ENCODE measurements at regions not wholly inside any gene's neighbourhood (a gene's known extent, or its start where the extent isn't known, plus 50 kb on each side); places are given as distances from the start of the nearest gene placed in this dataset.

DNA sequence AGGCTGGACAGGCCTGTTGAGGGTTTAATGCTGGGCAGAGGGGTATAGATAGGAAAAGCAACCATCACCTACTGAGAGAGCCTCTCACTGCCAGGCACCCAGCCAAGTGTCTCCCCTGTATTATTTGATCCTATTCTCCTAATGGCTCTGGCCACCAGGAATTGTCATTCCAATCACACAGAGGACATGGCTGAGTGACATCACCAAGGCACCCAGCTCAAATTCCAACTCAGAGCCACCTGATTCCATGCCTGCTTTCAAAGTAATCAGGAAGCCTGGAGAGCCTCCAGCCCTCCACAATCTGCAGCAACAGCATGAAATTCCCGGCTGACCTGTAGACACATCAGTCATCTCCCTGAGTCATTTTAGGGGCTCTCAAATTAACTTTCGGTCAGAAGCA, 368.9 kb upstream of the C16orf82 start:
- H3K9me2 ChIP-seq (ENCODE audit: insufficient read depth), result no peaks in the 10 kb centered on the region
- H3K4me2 ChIP-seq (ENCODE audit: unreplicated experiment), result no peak overlapping the region
- no peak overlapping the region for H3K27ac ChIP-seq
- TF ChIP-seq EZH2phosphoT487 (IDR thresholded peaks at IDR 0.05; ENCODE audit: insufficient read depth, low read depth) (no peak), EZH2 (IDR thresholded peaks at IDR 0.05; ENCODE audit: insufficient read depth, poor library complexity, severe bottlenecking) (no peak)
- no peaks in the 10 kb centered on the region for H3K9me3 ChIP-seq (ENCODE audit: low read depth)
- H3F3A ChIP-seq (ENCODE audit: insufficient read depth), result no peaks in the 10 kb centered on the region
- in situ Hi-C loops (cut with MboI), result no loop called here
- H3K4me3 ChIP-seq, result no peak overlapping the region
- DNase-seq, result no peak
- H4K20me1 ChIP-seq (ENCODE audit: insufficient read depth), result no peaks in the 10 kb centered on the region
- no peak overlapping the region for H2AFZ ChIP-seq
- no peaks in the 10 kb centered on the region for H3K4me1 ChIP-seq (ENCODE audit: insufficient read depth)
- H3K9ac ChIP-seq, result no peak overlapping the region
- 46 to 50% methylated on average over 2 of the region's 2 CpGs for WGBS, 2 experiments (ENCODE audit: low coverage in 1 of 2, low lambda C conversion rate in 2 of 2, missing lambda C conversion rate in 2 of 2)
- no peaks in the 10 kb centered on the region for H3K27me3 ChIP-seq (replicated peaks; ENCODE audit: insufficient read depth)
- H3K79me2 ChIP-seq (ENCODE audit: insufficient read depth), result no peaks in the 10 kb centered on the region
- H3K36me3 ChIP-seq (ENCODE audit: low read depth), result no peaks in the 10 kb centered on the region

DNA sequence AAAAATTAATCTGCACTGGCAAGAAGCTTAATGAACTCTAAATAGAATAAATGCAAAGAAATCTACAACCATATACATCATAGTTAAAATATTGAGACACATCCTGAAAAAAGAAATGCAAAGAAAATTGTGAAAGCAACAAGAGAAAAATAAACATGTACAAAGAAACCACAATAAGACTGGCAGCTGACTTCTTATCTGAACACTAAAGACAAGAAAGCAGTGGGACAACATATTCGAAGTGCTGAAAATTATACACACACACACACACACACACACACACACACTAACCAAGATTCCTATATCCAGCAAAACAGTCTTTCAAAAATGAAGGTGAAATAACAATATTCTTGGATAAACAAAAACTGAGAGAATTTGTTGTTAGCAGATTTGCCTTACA, 366.5 kb upstream of the C16orf82 start:
- no peak overlapping the region for H3K9ac ChIP-seq
- H3K4me3 ChIP-seq, result no peak overlapping the region
- no peaks in the 10 kb centered on the region for H3K36me3 ChIP-seq (ENCODE audit: low read depth)
- H3K79me2 ChIP-seq (ENCODE audit: insufficient read depth), result no peaks in the 10 kb centered on the region
- H3K9me2 ChIP-seq (ENCODE audit: insufficient read depth), result no peaks in the 10 kb centered on the region
- 0 to 17% methylated on average over 1 of the region's 1 CpG for WGBS, 2 experiments (ENCODE audit: low coverage in 1 of 2, low lambda C conversion rate in 2 of 2, missing lambda C conversion rate in 2 of 2)
- in situ Hi-C loops (cut with MboI), result no loop called here
- no peak for TF ChIP-seq EZH2 (IDR thresholded peaks at IDR 0.05; ENCODE audit: insufficient read depth, poor library complexity, severe bottlenecking)
- TF ChIP-seq EZH2phosphoT487 (IDR thresholded peaks at IDR 0.05; ENCODE audit: insufficient read depth, low read depth), result no peak
- no peak overlapping the region for H3K4me2 ChIP-seq (ENCODE audit: unreplicated experiment)
- no peaks in the 10 kb centered on the region for H3K9me3 ChIP-seq (ENCODE audit: low read depth)
- no peaks in the 10 kb centered on the region for H3K27me3 ChIP-seq (replicated peaks; ENCODE audit: insufficient read depth)
- H4K20me1 ChIP-seq (ENCODE audit: insufficient read depth), result no peaks in the 10 kb centered on the region
- no peaks in the 10 kb centered on the region for H3F3A ChIP-seq (ENCODE audit: insufficient read depth)
- H3K27ac ChIP-seq, result no peak overlapping the region
- no peak for DNase-seq
- H3K4me1 ChIP-seq (ENCODE audit: insufficient read depth), result no peaks in the 10 kb centered on the region
- no peak overlapping the region for H2AFZ ChIP-seq

GRCh38 chr16:26701243-26701886, 365.4 kb upstream of the C16orf82 start:
- no peaks in the 10 kb centered on the region for H3K36me3 ChIP-seq (ENCODE audit: low read depth)
- 34 to 42% methylated on average over 3 of the region's 3 CpGs for WGBS, 2 experiments (ENCODE audit: low coverage in 1 of 2, low lambda C conversion rate in 2 of 2, missing lambda C conversion rate in 2 of 2)

GRCh38 chr16:26705346-26705745, 361.4 kb upstream of the C16orf82 start:
- Histone ChIP-seq H4K20me1 (ENCODE audit: insufficient read depth) (no peaks in the 10 kb centered on the region), H3K9me2 (ENCODE audit: insufficient read depth) (no peaks in the 10 kb centered on the region), H3K27ac (no peak overlapping the region), H3K4me1 (ENCODE audit: insufficient read depth) (no peaks in the 10 kb centered on the region), H3K9me3 (ENCODE audit: low read depth) (no peaks in the 10 kb centered on the region), H3K4me3 (no peak overlapping the region), H3K4me2 (ENCODE audit: unreplicated experiment) (no peak overlapping the region), H3K27me3 (replicated peaks; ENCODE audit: insufficient read depth) (no peaks in the 10 kb centered on the region), H2AFZ (no peak overlapping the region), H3K9ac (no peak overlapping the region), H3K79me2 (ENCODE audit: insufficient read depth) (no peaks in the 10 kb centered on the region), H3K36me3 (ENCODE audit: low read depth) (no peaks in the 10 kb centered on the region), H3F3A (ENCODE audit: insufficient read depth) (no peaks in the 10 kb centered on the region)
- whole genome bisulfite sequencing, 2 experiments (ENCODE audit: low coverage in 1 of 2, low lambda C conversion rate in 2 of 2, missing lambda C conversion rate in 2 of 2), result 22 to 31% methylated on average over 1 of the region's 1 CpG
- TF ChIP-seq EZH2phosphoT487 (IDR thresholded peaks at IDR 0.05; ENCODE audit: insufficient read depth, low read depth) (no peak), EZH2 (IDR thresholded peaks at IDR 0.05; ENCODE audit: insufficient read depth, poor library complexity, severe bottlenecking) (no peak)
- DNase-seq, result no peak
- in situ Hi-C loops (cut with MboI), result no loop called here

More at GRCh38 chr16:26701243-26701886, 365.4 kb upstream of the C16orf82 start:
- H3K9me2 ChIP-seq (ENCODE audit: insufficient read depth), result no peaks in the 10 kb centered on the region
- H3K79me2 ChIP-seq (ENCODE audit: insufficient read depth), result no peaks in the 10 kb centered on the region
- H2AFZ ChIP-seq, result no peak overlapping the region
- H3K9me3 ChIP-seq (ENCODE audit: low read depth), result no peaks in the 10 kb centered on the region
- in situ Hi-C loops (cut with MboI), result no loop called here
- no peaks in the 10 kb centered on the region for H4K20me1 ChIP-seq (ENCODE audit: insufficient read depth)
- DNase-seq, result no peak
- H3K4me2 ChIP-seq (ENCODE audit: unreplicated experiment), result no peak overlapping the region
- no peaks in the 10 kb centered on the region for H3K4me1 ChIP-seq (ENCODE audit: insufficient read depth)
- H3K27me3 ChIP-seq (replicated peaks; ENCODE audit: insufficient read depth), result no peaks in the 10 kb centered on the region
- no peak overlapping the region for H3K27ac ChIP-seq
- H3K9ac ChIP-seq, result no peak overlapping the region
- H3F3A ChIP-seq (ENCODE audit: insufficient read depth), result no peaks in the 10 kb centered on the region
- no peak overlapping the region for H3K4me3 ChIP-seq
- TF ChIP-seq EZH2phosphoT487 (IDR thresholded peaks at IDR 0.05; ENCODE audit: insufficient read depth, low read depth) (no peak), EZH2 (IDR thresholded peaks at IDR 0.05; ENCODE audit: insufficient read depth, poor library complexity, severe bottlenecking) (no peak)
